Spinal cord (tissue), 9 donors: ENCODE measurements at regions not wholly inside any gene's neighbourhood (a gene's known extent, or its start where the extent isn't known, plus 50 kb on each side); places are given as distances from the start of the nearest gene placed in this dataset.
A peak's percentile ranks its signal among the peaks of the same experiment; 100 is the strongest.

Experiments used
- DNase-seq, 6 donors: peaks; one replicate each; pipeline versions ENCODE4 v3.0.0 to v3.0.0-alpha.2; 2013 to 2015; ENCODE audit warnings: low spot score in 6 of 6, low read depth in 4 of 6
- H3K27ac ChIP-seq: one replicate; pipeline ENCODE4 v1.5.1; 2013; ENCODE audit warnings: low read depth, low read length, control low read depth
- H3K27me3 ChIP-seq: one replicate; pipeline ENCODE4 v1.6.1; 2013; ENCODE audit warnings: low read length; ENCODE audit not compliant: control insufficient read depth, insufficient read depth
- H3K36me3 ChIP-seq: one replicate; pipeline ENCODE4 v1.6.1; 2013; ENCODE audit warnings: low read length; ENCODE audit not compliant: control insufficient read depth, insufficient read depth
- H3K4me1 ChIP-seq: one replicate; pipeline ENCODE4 v1.6.1; 2013; ENCODE audit warnings: low read length; ENCODE audit not compliant: control insufficient read depth, insufficient read depth
- H3K4me3 ChIP-seq: one replicate; pipeline ENCODE4 v1.5.1; 2013; ENCODE audit warnings: low read depth, low read length, control low read depth
- H3K9me3 ChIP-seq: one replicate; pipeline ENCODE4 v1.6.1; 2013; ENCODE audit warnings: low read length; ENCODE audit not compliant: control insufficient read depth, insufficient read depth
- WGBS: methylation state at CpG from one replicate; pipeline ENCODE4 v1.1.5; 2013; ENCODE audit warnings: missing lambda C conversion rate; ENCODE audit not compliant: insufficient coverage; 5-methylcytosine and 5-hydroxymethylcytosine counted together
- donor health status: healthy.

- no peaks in the 10 kb centered on the region for H3K4me1 ChIP-seq
- H3K27ac ChIP-seq: no peak overlapping the region
- H3K27me3 ChIP-seq: no peaks in the 10 kb centered on the region
- DNase-seq: no peak
- peaks cover 1% of the 10 kb centered on the region for H3K9me3 ChIP-seq
- 92% methylated on average over 3 of the region's 4 CpGs for WGBS
- no peaks in the 10 kb centered on the region for H3K36me3 ChIP-seq
- no peak overlapping the region for H3K4me3 ChIP-seq
Observed at GRCh38 chr5:12772276-12772675, 868.0 kb upstream of the CTNND2 start.

- H3K4me1 ChIP-seq: no peaks in the 10 kb centered on the region
- DNase-seq: no peak
- no CpG with 5 or more reads among the region's 2 CpGs for WGBS
- H3K9me3 ChIP-seq: no peaks in the 10 kb centered on the region
- H3K27me3 ChIP-seq: no peaks in the 10 kb centered on the region
- no peak overlapping the region for H3K4me3 ChIP-seq
- H3K36me3 ChIP-seq: no peaks in the 10 kb centered on the region
- H3K27ac ChIP-seq: no peak overlapping the region
Observed at GRCh38 chr5:12759377-12759776, 855.1 kb upstream of the CTNND2 start.

- Histone ChIP-seq H3K4me3 (no peak overlapping the region), H3K9me3 (no peaks in the 10 kb centered on the region), H3K4me1 (no peaks in the 10 kb centered on the region), H3K36me3 (no peaks in the 10 kb centered on the region), H3K27me3 (no peaks in the 10 kb centered on the region), H3K27ac (no peak overlapping the region)
- DNase-seq: no peak
Observed at GRCh38 chr5:12757035-12757434, 852.8 kb upstream of the CTNND2 start.

- Histone ChIP-seq H3K9me3 (no peaks in the 10 kb centered on the region), H3K4me3 (no peak overlapping the region), H3K27ac (no peak overlapping the region), H3K4me1 (no peaks in the 10 kb centered on the region), H3K27me3 (no peaks in the 10 kb centered on the region), H3K36me3 (no peaks in the 10 kb centered on the region)
- 80% methylated on average over 1 of the region's 1 CpG for WGBS
- DNase-seq: no peak
Observed at GRCh38 chr5:12745537-12745936, 841.3 kb upstream of the CTNND2 start.

- no peak overlapping the region for H3K4me3 ChIP-seq
- no peak overlapping the region for H3K27ac ChIP-seq
- DNase-seq: no peak
- no peaks in the 10 kb centered on the region for H3K27me3 ChIP-seq
- no peaks in the 10 kb centered on the region for H3K4me1 ChIP-seq
- H3K36me3 ChIP-seq: no peaks in the 10 kb centered on the region
- H3K9me3 ChIP-seq: no peaks in the 10 kb centered on the region
- 97% methylated on average over 6 of the region's 9 CpGs for WGBS
Observed at GRCh38 chr5:12743582-12743981, 839.3 kb upstream of the CTNND2 start.

- no peaks in the 10 kb centered on the region for H3K27me3 ChIP-seq
- H3K4me1 ChIP-seq: no peaks in the 10 kb centered on the region
- WGBS: 100% methylated on average over 1 of the region's 1 CpG
- no peak for DNase-seq
- no peak overlapping the region for H3K4me3 ChIP-seq
- H3K9me3 ChIP-seq: no peaks in the 10 kb centered on the region
- H3K36me3 ChIP-seq: no peaks in the 10 kb centered on the region
- H3K27ac ChIP-seq: no peak overlapping the region
Observed at GRCh38 chr5:12730354-12730753, 826.1 kb upstream of the CTNND2 start.

GRCh38 chr5:12716664-12717063 is 812.4 kb upstream of the CTNND2 start:
- WGBS: 88% methylated on average over 5 of the region's 5 CpGs

GRCh38 chr5:12707560-12707959 is 803.3 kb upstream of the CTNND2 start:
- H3K36me3 ChIP-seq: no peaks in the 10 kb centered on the region
- no peaks in the 10 kb centered on the region for H3K27me3 ChIP-seq
- no peaks in the 10 kb centered on the region for H3K4me1 ChIP-seq
- H3K4me3 ChIP-seq: no peak overlapping the region
- H3K27ac ChIP-seq: no peak overlapping the region
- DNase-seq: no peak
- H3K9me3 ChIP-seq: no peaks in the 10 kb centered on the region

More at GRCh38 chr5:12716664-12717063, 812.4 kb upstream of the CTNND2 start:
- Histone ChIP-seq H3K4me1 (no peaks in the 10 kb centered on the region), H3K27ac (no peak overlapping the region), H3K4me3 (no peak overlapping the region), H3K9me3 (peaks cover 2% of the 10 kb centered on the region), H3K36me3 (no peaks in the 10 kb centered on the region), H3K27me3 (no peaks in the 10 kb centered on the region)
- no peak for DNase-seq

- 80% methylated on average over 1 of the region's 2 CpGs for WGBS
- Histone ChIP-seq H3K36me3 (no peaks in the 10 kb centered on the region), H3K9me3 (no peaks in the 10 kb centered on the region), H3K27ac (no peak overlapping the region), H3K27me3 (no peaks in the 10 kb centered on the region), H3K4me1 (no peaks in the 10 kb centered on the region), H3K4me3 (no peak overlapping the region)
- DNase-seq: peak in 1 of 6 donors; percentile 19
Observed at GRCh38 chr5:12704955-12705354, 800.7 kb upstream of the CTNND2 start.

- Histone ChIP-seq H3K9me3 (no peaks in the 10 kb centered on the region), H3K27me3 (no peaks in the 10 kb centered on the region), H3K36me3 (no peaks in the 10 kb centered on the region), H3K4me1 (no peaks in the 10 kb centered on the region), H3K27ac (no peak overlapping the region), H3K4me3 (no peak overlapping the region)
- 100% methylated on average over 1 of the region's 1 CpG for WGBS
- no peak for DNase-seq
Observed at GRCh38 chr5:12703254-12703653, 799.0 kb upstream of the CTNND2 start.
